ENCODE measurements at regions not wholly inside any gene's neighbourhood (a gene's known extent, or its start where the extent isn't known, plus 50 kb on each side); places are given as distances from the start of the nearest gene placed in this dataset.
A peak's percentile ranks its signal among the peaks of the same experiment; 100 is the strongest.

DNA sequence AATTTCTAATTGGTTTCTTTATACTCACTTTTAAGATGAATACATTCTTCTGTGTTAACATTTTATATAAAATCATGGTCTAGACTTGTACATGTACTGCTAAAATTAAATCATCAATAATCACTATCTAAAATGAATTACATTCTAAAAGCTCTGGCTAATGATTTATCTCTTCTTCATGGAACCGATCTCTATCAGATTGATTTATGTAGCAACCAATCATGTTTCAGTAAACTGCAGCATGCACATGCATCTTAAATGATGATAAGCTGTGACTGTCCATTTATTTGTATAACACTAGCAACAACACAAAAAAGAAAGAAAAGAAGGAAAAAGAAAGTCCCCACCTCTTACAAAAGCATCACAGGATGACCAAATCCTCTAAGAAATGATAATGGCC is 669.2 kb downstream of the NR2F1-AS1 start:
- TF ChIP-seq, protein P1, sequence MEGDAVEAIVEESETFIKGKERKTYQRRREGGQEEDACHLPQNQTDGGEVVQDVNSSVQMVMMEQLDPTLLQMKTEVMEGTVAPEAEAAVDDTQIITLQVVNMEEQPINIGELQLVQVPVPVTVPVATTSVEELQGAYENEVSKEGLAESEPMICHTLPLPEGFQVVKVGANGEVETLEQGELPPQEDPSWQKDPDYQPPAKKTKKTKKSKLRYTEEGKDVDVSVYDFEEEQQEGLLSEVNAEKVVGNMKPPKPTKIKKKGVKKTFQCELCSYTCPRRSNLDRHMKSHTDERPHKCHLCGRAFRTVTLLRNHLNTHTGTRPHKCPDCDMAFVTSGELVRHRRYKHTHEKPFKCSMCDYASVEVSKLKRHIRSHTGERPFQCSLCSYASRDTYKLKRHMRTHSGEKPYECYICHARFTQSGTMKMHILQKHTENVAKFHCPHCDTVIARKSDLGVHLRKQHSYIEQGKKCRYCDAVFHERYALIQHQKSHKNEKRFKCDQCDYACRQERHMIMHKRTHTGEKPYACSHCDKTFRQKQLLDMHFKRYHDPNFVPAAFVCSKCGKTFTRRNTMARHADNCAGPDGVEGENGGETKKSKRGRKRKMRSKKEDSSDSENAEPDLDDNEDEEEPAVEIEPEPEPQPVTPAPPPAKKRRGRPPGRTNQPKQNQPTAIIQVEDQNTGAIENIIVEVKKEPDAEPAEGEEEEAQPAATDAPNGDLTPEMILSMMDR (conservative IDR thresholded peaks at IDR 0.05; ENCODE audit: low read depth in 2 of 2): no peak
- TF ChIP-seq, protein P2, sequence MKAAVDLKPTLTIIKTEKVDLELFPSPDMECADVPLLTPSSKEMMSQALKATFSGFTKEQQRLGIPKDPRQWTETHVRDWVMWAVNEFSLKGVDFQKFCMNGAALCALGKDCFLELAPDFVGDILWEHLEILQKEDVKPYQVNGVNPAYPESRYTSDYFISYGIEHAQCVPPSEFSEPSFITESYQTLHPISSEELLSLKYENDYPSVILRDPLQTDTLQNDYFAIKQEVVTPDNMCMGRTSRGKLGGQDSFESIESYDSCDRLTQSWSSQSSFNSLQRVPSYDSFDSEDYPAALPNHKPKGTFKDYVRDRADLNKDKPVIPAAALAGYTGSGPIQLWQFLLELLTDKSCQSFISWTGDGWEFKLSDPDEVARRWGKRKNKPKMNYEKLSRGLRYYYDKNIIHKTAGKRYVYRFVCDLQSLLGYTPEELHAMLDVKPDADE (IDR thresholded peaks at IDR 0.05): no peak
- TF ChIP-seq ZNF114 (CRISPR knock-in tag; IDR thresholded peaks at IDR 0.05): no peak
- TF ChIP-seq, protein P3, sequence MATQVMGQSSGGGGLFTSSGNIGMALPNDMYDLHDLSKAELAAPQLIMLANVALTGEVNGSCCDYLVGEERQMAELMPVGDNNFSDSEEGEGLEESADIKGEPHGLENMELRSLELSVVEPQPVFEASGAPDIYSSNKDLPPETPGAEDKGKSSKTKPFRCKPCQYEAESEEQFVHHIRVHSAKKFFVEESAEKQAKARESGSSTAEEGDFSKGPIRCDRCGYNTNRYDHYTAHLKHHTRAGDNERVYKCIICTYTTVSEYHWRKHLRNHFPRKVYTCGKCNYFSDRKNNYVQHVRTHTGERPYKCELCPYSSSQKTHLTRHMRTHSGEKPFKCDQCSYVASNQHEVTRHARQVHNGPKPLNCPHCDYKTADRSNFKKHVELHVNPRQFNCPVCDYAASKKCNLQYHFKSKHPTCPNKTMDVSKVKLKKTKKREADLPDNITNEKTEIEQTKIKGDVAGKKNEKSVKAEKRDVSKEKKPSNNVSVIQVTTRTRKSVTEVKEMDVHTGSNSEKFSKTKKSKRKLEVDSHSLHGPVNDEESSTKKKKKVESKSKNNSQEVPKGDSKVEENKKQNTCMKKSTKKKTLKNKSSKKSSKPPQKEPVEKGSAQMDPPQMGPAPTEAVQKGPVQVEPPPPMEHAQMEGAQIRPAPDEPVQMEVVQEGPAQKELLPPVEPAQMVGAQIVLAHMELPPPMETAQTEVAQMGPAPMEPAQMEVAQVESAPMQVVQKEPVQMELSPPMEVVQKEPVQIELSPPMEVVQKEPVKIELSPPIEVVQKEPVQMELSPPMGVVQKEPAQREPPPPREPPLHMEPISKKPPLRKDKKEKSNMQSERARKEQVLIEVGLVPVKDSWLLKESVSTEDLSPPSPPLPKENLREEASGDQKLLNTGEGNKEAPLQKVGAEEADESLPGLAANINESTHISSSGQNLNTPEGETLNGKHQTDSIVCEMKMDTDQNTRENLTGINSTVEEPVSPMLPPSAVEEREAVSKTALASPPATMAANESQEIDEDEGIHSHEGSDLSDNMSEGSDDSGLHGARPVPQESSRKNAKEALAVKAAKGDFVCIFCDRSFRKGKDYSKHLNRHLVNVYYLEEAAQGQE (IDR thresholded peaks at IDR 0.05; ENCODE audit: unreplicated experiment): no peak
- TF ChIP-seq EZH2phosphoT487 (IDR thresholded peaks at IDR 0.05; ENCODE audit: unreplicated experiment): no peak
- no peak for TF ChIP-seq EZH2 (IDR thresholded peaks at IDR 0.05; ENCODE audit: low read depth, unreplicated experiment)
- no peak for TF ChIP-seq NANOG (IDR thresholded peaks at IDR 0.05; ENCODE audit: borderline replicate concordance)
- no peak for TF ChIP-seq JUNB (IDR thresholded peaks at IDR 0.05; ENCODE audit: unreplicated experiment)
- no peak for TF ChIP-seq POLR2AphosphoS5 (IDR thresholded peaks at IDR 0.05; ENCODE audit: low read depth)
- no peak for TF ChIP-seq ZNF331 (CRISPR knock-in tag; IDR thresholded peaks at IDR 0.05; ENCODE audit: low read depth)
- TF ChIP-seq, protein P4, sequence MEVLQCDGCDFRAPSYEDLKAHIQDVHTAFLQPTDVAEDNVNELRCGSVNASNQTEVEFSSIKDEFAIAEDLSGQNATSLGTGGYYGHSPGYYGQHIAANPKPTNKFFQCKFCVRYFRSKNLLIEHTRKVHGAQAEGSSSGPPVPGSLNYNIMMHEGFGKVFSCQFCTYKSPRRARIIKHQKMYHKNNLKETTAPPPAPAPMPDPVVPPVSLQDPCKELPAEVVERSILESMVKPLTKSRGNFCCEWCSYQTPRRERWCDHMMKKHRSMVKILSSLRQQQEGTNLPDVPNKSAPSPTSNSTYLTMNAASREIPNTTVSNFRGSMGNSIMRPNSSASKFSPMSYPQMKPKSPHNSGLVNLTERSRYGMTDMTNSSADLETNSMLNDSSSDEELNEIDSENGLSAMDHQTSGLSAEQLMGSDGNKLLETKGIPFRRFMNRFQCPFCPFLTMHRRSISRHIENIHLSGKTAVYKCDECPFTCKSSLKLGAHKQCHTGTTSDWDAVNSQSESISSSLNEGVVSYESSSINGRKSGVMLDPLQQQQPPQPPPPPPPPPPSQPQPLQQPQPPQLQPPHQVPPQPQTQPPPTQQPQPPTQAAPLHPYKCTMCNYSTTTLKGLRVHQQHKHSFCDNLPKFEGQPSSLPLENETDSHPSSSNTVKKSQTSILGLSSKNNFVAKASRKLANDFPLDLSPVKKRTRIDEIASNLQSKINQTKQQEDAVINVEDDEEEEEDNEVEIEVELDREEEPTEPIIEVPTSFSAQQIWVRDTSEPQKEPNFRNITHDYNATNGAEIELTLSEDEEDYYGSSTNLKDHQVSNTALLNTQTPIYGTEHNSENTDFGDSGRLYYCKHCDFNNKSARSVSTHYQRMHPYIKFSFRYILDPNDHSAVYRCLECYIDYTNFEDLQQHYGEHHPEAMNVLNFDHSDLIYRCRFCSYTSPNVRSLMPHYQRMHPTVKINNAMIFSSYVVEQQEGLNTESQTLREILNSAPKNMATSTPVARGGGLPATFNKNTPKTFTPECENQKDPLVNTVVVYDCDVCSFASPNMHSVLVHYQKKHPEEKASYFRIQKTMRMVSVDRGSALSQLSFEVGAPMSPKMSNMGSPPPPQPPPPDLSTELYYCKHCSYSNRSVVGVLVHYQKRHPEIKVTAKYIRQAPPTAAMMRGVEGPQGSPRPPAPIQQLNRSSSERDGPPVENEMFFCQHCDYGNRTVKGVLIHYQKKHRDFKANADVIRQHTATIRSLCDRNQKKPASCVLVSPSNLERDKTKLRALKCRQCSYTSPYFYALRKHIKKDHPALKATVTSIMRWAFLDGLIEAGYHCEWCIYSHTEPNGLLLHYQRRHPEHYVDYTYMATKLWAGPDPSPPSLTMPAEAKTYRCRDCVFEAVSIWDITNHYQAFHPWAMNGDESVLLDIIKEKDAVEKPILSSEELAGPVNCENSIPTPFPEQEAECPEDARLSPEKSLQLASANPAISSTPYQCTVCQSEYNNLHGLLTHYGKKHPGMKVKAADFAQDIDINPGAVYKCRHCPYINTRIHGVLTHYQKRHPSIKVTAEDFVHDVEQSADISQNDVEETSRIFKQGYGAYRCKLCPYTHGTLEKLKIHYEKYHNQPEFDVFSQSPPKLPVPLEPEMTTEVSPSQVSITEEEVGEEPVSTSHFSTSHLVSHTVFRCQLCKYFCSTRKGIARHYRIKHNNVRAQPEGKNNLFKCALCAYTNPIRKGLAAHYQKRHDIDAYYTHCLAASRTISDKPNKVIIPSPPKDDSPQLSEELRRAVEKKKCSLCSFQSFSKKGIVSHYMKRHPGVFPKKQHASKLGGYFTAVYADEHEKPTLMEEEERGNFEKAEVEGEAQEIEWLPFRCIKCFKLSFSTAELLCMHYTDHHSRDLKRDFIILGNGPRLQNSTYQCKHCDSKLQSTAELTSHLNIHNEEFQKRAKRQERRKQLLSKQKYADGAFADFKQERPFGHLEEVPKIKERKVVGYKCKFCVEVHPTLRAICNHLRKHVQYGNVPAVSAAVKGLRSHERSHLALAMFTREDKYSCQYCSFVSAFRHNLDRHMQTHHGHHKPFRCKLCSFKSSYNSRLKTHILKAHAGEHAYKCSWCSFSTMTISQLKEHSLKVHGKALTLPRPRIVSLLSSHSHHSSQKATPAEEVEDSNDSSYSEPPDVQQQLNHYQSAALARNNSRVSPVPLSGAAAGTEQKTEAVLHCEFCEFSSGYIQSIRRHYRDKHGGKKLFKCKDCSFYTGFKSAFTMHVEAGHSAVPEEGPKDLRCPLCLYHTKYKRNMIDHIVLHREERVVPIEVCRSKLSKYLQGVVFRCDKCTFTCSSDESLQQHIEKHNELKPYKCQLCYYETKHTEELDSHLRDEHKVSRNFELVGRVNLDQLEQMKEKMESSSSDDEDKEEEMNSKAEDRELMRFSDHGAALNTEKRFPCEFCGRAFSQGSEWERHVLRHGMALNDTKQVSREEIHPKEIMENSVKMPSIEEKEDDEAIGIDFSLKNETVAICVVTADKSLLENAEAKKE (CRISPR knock-in tag; IDR thresholded peaks at IDR 0.05): no peak
- no peak for TF ChIP-seq CREB1 (CRISPR knock-in tag; IDR thresholded peaks at IDR 0.05; ENCODE audit: low read depth)
- TF ChIP-seq STAT1 (IDR thresholded peaks at IDR 0.05; ENCODE audit: unreplicated experiment): no peak
- H3F3A ChIP-seq (replicated peaks; ENCODE audit: low read depth): no peaks in the 10 kb centered on the region
- H3K79me2 ChIP-seq (replicated peaks; ENCODE audit: insufficient read depth): no peaks in the 10 kb centered on the region
- no peaks in the 10 kb centered on the region for H3K36me3 ChIP-seq (ENCODE audit: insufficient read depth)
- H3K27me3 ChIP-seq (ENCODE audit: insufficient read depth): no peaks in the 10 kb centered on the region
- peak overlapping the region; percentile 22; the same call in 1 of the 3 replicates for H3K4me3 Mint-ChIP-seq
- DNase-seq (ENCODE audit: low spot score) (no peak), ATAC-seq (no peak)
- H3K27ac Mint-ChIP-seq: no peak overlapping the region
- no peak overlapping the region for H2AFZ ChIP-seq
- H3K27ac ChIP-seq (ENCODE audit: low read depth): no peak overlapping the region
- H3K9me3 Mint-ChIP-seq: no peaks in the 10 kb centered on the region
- no peaks in the 10 kb centered on the region for H4K20me1 ChIP-seq (replicated peaks; ENCODE audit: insufficient read depth)
- H3K4me1 ChIP-seq (ENCODE audit: insufficient read depth): peaks cover 35% of the 10 kb centered on the region
- H3K9me2 ChIP-seq (ENCODE audit: insufficient read depth): no peaks in the 10 kb centered on the region
- H3K36me3 Mint-ChIP-seq (ENCODE audit: low read depth): no peaks in the 10 kb centered on the region
- H3K4me3 ChIP-seq: no peak overlapping the region
- H3K4me1 Mint-ChIP-seq: peaks cover 46% of the 10 kb centered on the region
- peaks cover 3% of the 10 kb centered on the region for H3K27me3 Mint-ChIP-seq (ENCODE audit: insufficient read depth, low read depth, poor library complexity)
- H3K4me2 ChIP-seq: peak overlapping the region; percentile 50

Measured in GM23338 (cell line).